ENCODE measurements at regions not wholly inside any gene's neighbourhood (a gene's known extent, or its start where the extent isn't known, plus 50 kb on each side); places are given as distances from the start of the nearest gene placed in this dataset.

GRCh38 chr17:79231766-79232287 lies 157.2 kb downstream of the ENGASE start:
- no peak for ATAC-seq
- 68 to 82% methylated on average over 6 to 10 of the region's 10 CpGs for WGBS, 2 donors (ENCODE audit: low coverage in 1 of 2)

GRCh38 chr17:79230576-79230975 lies 156.0 kb downstream of the ENGASE start:
- H3K4me1 ChIP-seq, result no peaks in the 10 kb centered on the region
- no peak for ATAC-seq
- no peaks in the 10 kb centered on the region for H3K36me3 ChIP-seq
- H3K9me3 ChIP-seq, result no peaks in the 10 kb centered on the region
- no peak overlapping the region for H3K4me3 ChIP-seq
- H3K27ac ChIP-seq, result no peak overlapping the region
- 64% methylated on average over 4 of the region's 7 CpGs; no CpG with 5 or more reads in 1 of the 2 donors for WGBS, 2 donors (ENCODE audit: low coverage in 1 of 2)
- no peak for TF ChIP-seq POLR2A (IDR thresholded peaks at IDR 0.05)
- no peak for TF ChIP-seq POLR2AphosphoS5 (IDR thresholded peaks at IDR 0.05)
- TF ChIP-seq EP300 (IDR thresholded peaks at IDR 0.05), result no peak
- TF ChIP-seq CTCF (IDR thresholded peaks at IDR 0.05), result no peak
- H3K27me3 ChIP-seq, result peaks cover 46% of the 10 kb centered on the region

More at GRCh38 chr17:79231766-79232287, 157.2 kb downstream of the ENGASE start:
- no peak overlapping the region for H3K27ac ChIP-seq
- no peak overlapping the region for H3K4me3 ChIP-seq
- H3K4me1 ChIP-seq, result no peaks in the 10 kb centered on the region
- peaks cover 38% of the 10 kb centered on the region for H3K27me3 ChIP-seq
- TF ChIP-seq POLR2A (IDR thresholded peaks at IDR 0.05), result no peak
- no peak for TF ChIP-seq CTCF (IDR thresholded peaks at IDR 0.05)
- no peak for TF ChIP-seq POLR2AphosphoS5 (IDR thresholded peaks at IDR 0.05)
- no peak for TF ChIP-seq EP300 (IDR thresholded peaks at IDR 0.05)
- no peaks in the 10 kb centered on the region for H3K9me3 ChIP-seq
- no peaks in the 10 kb centered on the region for H3K36me3 ChIP-seq

- peaks cover 0 to 8% (median 0%) of the 10 kb centered on the region in 3 donors for H3K4me1 ChIP-seq
- TF ChIP-seq EP300 (IDR thresholded peaks at IDR 0.05), result no peak
- TF ChIP-seq POLR2A (IDR thresholded peaks at IDR 0.05), result no peak
- no peak for TF ChIP-seq CTCF (IDR thresholded peaks at IDR 0.05)
- WGBS, 2 donors (ENCODE audit: low coverage in 1 of 2), result 60 to 80% methylated on average over 1 of the region's 2 CpGs
- H3K27me3 ChIP-seq, result peaks cover 78% of the 10 kb centered on the region
- H3K9me3 ChIP-seq, result no peaks in the 10 kb centered on the region
- no peak for ATAC-seq
- H3K27ac ChIP-seq, result no peak overlapping the region
- no peaks in the 10 kb centered on the region for H3K36me3 ChIP-seq
- no peak overlapping the region for H3K4me3 ChIP-seq
These were observed 151.4 kb downstream of the ENGASE start for GRCh38 chr17:79226037-79226436.

GRCh38 chr17:79224903-79225302 lies 150.3 kb downstream of the ENGASE start:
- H3K4me1 ChIP-seq, result peaks cover 0 to 19% (median 3%) of the 10 kb centered on the region in 3 donors
- H3K36me3 ChIP-seq, result no peaks in the 10 kb centered on the region
- WGBS, 2 donors (ENCODE audit: low coverage in 1 of 2), result 63 to 79% methylated on average over 5 of the region's 5 CpGs
- H3K4me3 ChIP-seq, result no peak overlapping the region
- TF ChIP-seq CTCF (IDR thresholded peaks at IDR 0.05), result no peak
- TF ChIP-seq POLR2A (IDR thresholded peaks at IDR 0.05), result no peak
- TF ChIP-seq POLR2AphosphoS5 (IDR thresholded peaks at IDR 0.05), result no peak
- no peak for TF ChIP-seq EP300 (IDR thresholded peaks at IDR 0.05)
- no peak for ATAC-seq
- H3K9me3 ChIP-seq, result no peaks in the 10 kb centered on the region
- H3K27me3 ChIP-seq, result peaks cover 89% of the 10 kb centered on the region
- H3K27ac ChIP-seq, result no peak overlapping the region

GRCh38 chr17:79224476-79224875 lies 149.9 kb downstream of the ENGASE start:
- H3K4me3 ChIP-seq, result no peak overlapping the region
- H3K36me3 ChIP-seq, result no peaks in the 10 kb centered on the region
- H3K27me3 ChIP-seq, result peaks cover 94% of the 10 kb centered on the region
- peaks cover 0 to 20% (median 3%) of the 10 kb centered on the region in 3 donors for H3K4me1 ChIP-seq
- H3K27ac ChIP-seq, result no peak overlapping the region
- H3K9me3 ChIP-seq, result no peaks in the 10 kb centered on the region
- TF ChIP-seq EP300 (IDR thresholded peaks at IDR 0.05) (no peak), POLR2AphosphoS5 (IDR thresholded peaks at IDR 0.05) (no peak), CTCF (IDR thresholded peaks at IDR 0.05) (no peak), POLR2A (IDR thresholded peaks at IDR 0.05) (no peak)
- 48% methylated on average over 2 of the region's 4 CpGs; no CpG with 5 or more reads in 1 of the 2 donors for WGBS, 2 donors (ENCODE audit: low coverage in 1 of 2)
- ATAC-seq, result no peak
